Esophagus squamous epithelium (tissue), 4 donors: ENCODE measurements at regions not wholly inside any gene's neighbourhood (a gene's known extent, or its start where the extent isn't known, plus 50 kb on each side); places are given as distances from the start of the nearest gene placed in this dataset.

Experiments used
- CTCF ChIP-seq, 6 experiments: fragments of 450-650 bp in 4 of 6; fragments of 200-600 bp in 2 of 6; sonication (generic) in 2 of 6; IDR thresholded peaks; one replicate each; pipeline ENCODE4 v1.5.1; 2016 to 2019; ENCODE audit warnings: antibody characterized with exemption in 6 of 6, mild to moderate bottlenecking in 4 of 6, moderate library complexity in 4 of 6
- POLR2A ChIP-seq, 4 donors: fragments of 450-650 bp; IDR thresholded peaks; one replicate each; pipeline ENCODE4 v1.6.1; 2017; ENCODE audit warnings: antibody characterized with exemption in 4 of 4, mild to moderate bottlenecking in 4 of 4, moderate library complexity in 3 of 4

- no peak for TF ChIP-seq POLR2A (IDR thresholded peaks at IDR 0.05)
- TF ChIP-seq CTCF (IDR thresholded peaks at IDR 0.05): no peak
Measured at GRCh38 chr13:100809129-100809390, 134.5 kb upstream of the TMTC4 start.
